Stimulated activated CD8-positive, alpha-beta memory T cell treated with anti-CD3 and anti-CD28 coated beads, Interleukin-4, amount 100 ng/mL, for 48 hours (primary cell): ENCODE measurements at regions not wholly inside any gene's neighbourhood (a gene's known extent, or its start where the extent isn't known, plus 50 kb on each side); places are given as distances from the start of the nearest gene placed in this dataset.
"Not testable (repeated sequence)": the region's sequence is repeated elsewhere in the genome, so short reads cannot be mapped to it uniquely, and the experiment has no call there.

Source experiments
- DNase-seq: peaks from one replicate; pipeline ENCODE4 v3.0.0-alpha.2; 2020

DNA sequence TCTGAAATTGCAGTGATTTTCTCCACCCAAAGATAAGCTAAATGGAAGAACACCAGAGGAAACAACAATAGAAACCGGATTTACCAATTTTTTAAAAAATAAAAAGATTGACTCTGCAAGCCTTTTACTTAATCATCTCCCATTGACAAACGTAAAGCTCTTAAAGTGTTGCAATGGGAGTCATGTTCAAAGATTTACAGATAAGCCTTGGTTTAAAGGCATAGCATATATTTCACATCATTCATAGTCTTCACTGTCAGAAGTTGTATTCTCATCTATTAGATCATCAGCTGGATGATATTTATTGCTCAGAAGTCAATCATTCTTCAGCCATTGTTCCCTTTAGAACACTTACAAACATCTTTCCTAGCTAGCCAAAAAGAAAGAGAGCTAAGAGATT lies 397.6 kb downstream of the GBE1 start:
- no peak for DNase-seq

- no peak for DNase-seq
These were observed 407.3 kb downstream of the GBE1 start for GRCh38 chr3:81354119-81354518.

- no peak for DNase-seq
These were observed 408.6 kb downstream of the GBE1 start for GRCh38 chr3:81352867-81353266.

- no peak for DNase-seq
These were observed 411.6 kb downstream of the GBE1 start for GRCh38 chr3:81349816-81350340.

GRCh38 chr3:81339040-81339845 lies 422.2 kb downstream of the GBE1 start:
- no peak for DNase-seq

- DNase-seq: no peak
These were observed 425.0 kb downstream of the GBE1 start for GRCh38 chr3:81336470-81336869.

DNA sequence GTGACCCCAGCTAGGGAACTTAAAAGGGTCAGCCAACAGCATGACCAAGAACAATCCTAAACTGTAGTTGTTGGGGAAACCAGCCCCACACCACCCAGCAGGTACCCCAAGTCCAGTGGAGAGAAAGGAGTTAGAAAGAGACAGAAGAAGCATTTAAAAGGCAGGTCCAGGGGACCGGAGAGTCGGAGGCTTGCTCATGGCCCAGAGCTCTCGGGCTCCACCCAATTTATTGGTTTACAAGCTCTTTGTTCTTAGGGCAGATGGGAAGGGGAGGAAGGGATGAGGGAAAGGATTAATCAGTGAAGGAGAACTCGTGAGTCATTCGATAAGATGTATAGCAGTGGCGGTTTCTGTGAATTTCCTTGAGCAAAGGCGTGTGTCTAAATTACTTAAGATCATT lies 431.6 kb downstream of the GBE1 start:
- not testable (repeated sequence) for DNase-seq

DNA sequence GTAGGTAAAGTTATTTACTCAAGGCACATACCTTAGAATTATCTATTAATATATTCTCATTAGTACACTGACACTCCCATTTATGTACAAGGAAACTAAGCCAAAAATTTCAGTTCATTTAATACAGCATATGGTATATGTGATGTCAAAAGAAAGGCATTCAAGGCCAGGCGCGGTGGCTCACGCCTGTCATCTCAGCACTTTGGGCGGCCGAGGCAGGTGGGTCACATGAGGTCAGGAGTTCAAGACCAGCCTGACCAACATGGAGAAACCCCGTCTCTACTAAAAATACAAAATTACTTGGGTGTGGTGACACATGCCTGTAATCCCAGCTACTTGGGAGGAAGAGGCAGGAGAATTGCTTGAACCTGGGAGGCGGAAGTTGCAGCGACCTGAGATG lies 435.2 kb downstream of the GBE1 start:
- no peak for DNase-seq

DNA sequence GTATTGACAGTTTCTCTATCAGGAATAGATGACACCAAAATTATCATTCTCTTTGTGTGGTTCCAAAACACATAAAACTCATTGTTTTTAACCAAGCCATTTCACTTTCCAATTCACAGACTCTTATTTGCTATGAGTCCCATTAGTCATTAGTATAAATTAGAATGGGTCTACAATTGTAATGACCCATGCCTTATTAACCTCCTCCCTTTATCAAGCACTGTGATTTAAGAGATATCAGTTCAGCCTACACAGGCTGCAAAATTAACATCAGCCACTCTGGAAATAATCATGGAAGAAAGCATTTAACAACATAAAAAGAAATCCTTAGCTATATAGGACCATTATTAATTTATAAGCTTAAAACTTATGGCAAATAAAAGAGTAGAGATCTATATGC lies 440.6 kb downstream of the GBE1 start:
- DNase-seq: no peak

GRCh38 chr3:81315030-81315429 lies 446.4 kb downstream of the GBE1 start:
- DNase-seq: no peak

DNA sequence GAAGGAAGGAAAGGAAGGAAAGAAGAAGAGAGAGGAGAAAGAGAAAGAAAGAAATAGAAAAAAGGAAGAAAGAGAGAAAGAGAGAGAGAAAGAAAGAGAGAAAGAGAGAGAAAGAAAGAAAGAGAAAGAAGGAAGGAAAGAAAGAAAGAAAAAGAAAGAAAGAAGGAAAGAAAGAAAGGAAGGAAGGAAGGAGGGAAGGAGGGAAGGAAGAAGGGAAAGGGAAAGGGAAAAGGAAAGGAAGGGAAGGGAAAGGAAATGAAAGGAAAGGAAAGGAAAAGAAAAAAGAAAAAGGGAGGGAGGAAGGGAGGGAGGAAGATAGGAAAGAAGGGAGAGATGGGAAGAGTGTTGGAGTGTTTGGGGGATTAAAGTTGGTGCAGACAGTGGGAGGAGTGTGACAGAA lies 450.1 kb downstream of the GBE1 start:
- DNase-seq: no peak

DNA sequence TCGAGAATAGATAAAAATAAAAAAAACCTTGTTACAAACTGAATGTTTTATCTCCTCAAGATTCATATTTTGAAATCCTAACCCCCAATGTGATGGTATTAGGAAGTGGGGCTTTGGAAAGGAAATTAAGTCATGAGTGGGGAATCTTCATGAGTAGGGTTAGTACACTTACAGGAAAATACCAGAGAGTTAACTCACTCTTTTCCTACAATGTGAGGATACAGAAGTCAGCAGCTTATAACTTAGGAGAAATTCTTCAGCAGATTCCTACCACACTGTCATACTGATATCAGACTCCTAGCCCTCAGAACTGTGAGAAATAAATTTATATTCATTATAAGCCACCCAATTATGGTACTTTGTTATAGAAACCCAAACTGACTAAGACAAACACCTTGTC lies 453.1 kb downstream of the GBE1 start:
- DNase-seq: no peak

GRCh38 chr3:81307221-81307620 lies 454.2 kb downstream of the GBE1 start:
- no peak for DNase-seq

GRCh38 chr3:81303321-81303720 lies 458.1 kb downstream of the GBE1 start:
- DNase-seq: no peak

DNA sequence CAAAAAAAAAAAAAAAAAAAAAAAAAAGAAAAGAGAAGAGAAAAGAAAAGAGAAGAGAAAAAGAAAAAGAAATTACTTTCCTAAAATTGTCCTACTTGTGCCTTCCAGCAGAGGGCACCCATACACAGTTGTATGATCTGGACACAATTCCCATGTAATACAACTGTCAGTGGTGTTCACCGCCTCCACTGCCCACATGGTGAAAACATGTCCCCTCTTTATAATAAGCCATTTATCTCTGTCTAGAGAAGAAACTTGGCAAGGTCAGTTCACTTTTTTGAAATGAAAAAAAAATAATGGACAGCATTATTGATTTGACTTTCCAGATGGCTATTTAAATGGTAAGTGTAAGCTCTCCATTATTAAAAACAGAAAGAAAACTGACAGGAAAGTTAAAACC lies 459.4 kb downstream of the GBE1 start:
- DNase-seq: peak; percentile 24

DNA sequence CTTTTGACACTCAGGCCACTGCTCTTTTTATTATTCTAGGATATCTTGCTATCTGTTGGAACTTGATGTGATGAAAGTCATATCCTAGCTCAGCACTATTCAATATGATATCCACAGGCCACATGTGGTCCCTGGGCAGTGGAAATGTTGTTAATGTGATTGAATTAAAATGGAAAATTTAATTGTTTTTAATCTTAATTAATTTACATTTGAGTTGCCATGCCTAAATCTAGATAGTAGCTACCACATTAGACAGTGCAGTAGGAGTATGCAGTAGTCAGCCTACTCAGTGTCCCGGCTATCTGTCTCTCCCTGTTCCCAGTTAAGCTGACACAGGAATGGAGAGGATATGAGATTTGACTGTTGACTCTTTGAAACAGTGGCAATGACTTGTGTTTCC lies 460.2 kb downstream of the GBE1 start:
- no peak for DNase-seq

DNA sequence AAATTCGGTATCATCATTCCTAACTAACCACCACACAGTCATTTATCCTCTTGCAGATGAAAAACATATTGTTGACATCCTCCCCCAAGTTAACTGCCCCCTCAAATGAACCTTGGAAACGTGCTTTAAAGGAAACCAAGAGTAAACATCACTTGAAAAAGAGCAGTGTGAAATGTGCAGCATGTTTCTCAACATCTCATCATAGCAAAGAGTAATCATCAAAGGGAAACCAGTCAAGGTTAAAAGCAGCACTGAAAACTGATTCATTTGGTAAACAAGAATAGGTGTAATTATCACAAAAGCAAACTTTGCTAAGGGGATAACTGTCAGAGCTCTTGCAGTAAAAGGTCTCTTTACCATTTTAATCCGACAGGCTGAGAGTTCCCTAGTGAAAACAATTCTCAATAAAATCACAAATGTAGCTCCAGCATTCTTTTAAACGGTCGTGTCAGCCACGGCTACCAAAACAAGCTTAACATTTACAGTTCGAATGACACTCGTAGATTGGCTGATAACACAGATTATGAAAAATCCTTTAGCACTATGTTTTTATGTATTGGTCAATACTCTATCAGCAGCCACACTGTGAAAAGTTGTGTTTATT lies 461.0 kb downstream of the GBE1 start:
- no peak for DNase-seq

DNA sequence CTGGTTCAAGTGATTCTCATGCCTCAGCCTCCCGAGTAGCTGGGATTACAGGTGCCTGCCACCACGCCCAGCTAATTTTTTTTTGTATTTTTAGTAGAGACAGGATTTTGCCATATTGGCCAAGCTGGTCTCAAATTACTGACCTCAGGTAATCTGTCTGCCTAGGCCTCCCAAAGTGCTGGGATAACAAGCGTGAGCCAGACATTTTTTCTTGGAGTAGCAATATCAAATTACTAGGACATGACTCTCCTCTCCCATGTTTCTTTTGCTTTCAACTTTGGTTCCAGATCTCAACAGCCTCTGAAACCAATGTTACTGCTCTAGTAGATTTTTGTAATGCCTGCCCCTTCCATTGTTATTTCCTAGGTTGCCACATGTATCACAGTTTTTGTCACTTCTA lies 462.0 kb downstream of the GBE1 start:
- no peak for DNase-seq

GRCh38 chr3:81295906-81296577 lies 465.4 kb downstream of the GBE1 start:
- no peak for DNase-seq

DNA sequence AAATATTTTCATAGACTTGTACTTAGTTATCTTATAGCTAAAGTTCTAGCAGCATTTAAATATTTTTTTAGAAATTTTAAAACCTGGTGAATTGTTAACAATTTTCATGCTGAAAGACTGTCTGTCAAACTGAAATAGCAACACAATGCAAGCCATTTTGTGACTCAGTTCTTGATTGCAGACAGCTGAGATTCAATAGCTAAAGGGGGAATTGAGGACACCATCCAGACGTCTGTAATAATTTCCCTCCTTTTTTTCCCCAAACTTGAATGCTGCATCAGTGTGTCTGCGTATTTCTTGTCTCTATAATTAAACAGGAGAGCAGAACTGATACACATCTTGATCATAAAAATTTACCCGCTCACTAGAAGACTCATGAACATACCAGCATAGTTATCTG lies 468.3 kb downstream of the GBE1 start:
- no peak for DNase-seq

DNA sequence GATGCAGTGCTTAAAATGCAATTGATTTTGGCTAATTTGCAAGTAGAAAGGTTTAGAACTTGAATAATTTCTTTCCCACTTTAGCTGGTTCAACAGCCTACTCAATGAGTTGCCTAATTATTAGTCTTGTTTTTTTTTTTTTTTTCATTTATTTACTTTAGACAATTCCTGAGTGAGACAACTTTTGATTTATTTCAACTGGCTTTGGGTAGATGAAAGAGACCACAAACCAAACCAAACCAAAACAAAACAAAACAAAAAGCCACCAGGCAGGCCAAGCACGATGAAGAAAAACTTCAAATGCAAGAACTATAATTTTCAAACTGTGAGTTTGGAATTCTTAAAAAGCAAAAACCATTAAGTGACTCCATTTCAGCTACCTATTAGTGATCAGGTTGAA lies 469.9 kb downstream of the GBE1 start:
- no peak for DNase-seq

GRCh38 chr3:81289676-81290075 lies 471.8 kb downstream of the GBE1 start:
- no peak for DNase-seq

- no peak for DNase-seq
These were observed 481.7 kb downstream of the GBE1 start for GRCh38 chr3:81279481-81280379.
